OCI-LY3 (cell line): ENCODE measurements at regions not wholly inside any gene's neighbourhood (a gene's known extent, or its start where the extent isn't known, plus 50 kb on each side); places are given as distances from the start of the nearest gene placed in this dataset.

Experiments
- H2AFZ ChIP-seq: fragments of 200-600, 300-600 bp; shearing (Covaris generic); 2 replicates; pipeline ENCODE4 v1.6.0; 2014; ENCODE audit warnings: antibody characterized with exemption, low read depth, low read length
- H3K27ac ChIP-seq: fragments of 200-600, 300-600 bp; sonication (generic); 2 replicates; pipeline ENCODE4 v1.5.1; 2014; ENCODE audit warnings: mild to moderate bottlenecking, low read length, moderate library complexity, mixed read lengths
- H3K27me3 ChIP-seq: fragments of 200-600, 300-600 bp; sonication (generic); 2 replicates; pipeline ENCODE4 v1.6.1; 2014; ENCODE audit warnings: low read depth, low read length, mixed read lengths
- H3K36me3 ChIP-seq: fragments of 200-600, 300-600 bp; sonication (generic); replicated peaks from 2 replicates; pipeline ENCODE3; 2014; ENCODE audit warnings: low read depth, low read length, mixed read lengths
- H3K4me1 ChIP-seq: fragments of 300-600, 200-600 bp; sonication (generic); 2 replicates; pipeline ENCODE4 v1.6.1; 2014; ENCODE audit warnings: low read length, mixed read lengths
- H3K4me2 ChIP-seq: fragments of 200-600, 300-600 bp; sonication (generic); 2 replicates; pipeline ENCODE4 v1.6.1; 2014; ENCODE audit warnings: low read length, mixed read lengths
- H3K4me3 ChIP-seq: fragments of 300-600, 200-600 bp; sonication (generic); 2 replicates; pipeline ENCODE4 v1.5.1; 2014; ENCODE audit warnings: antibody characterized with exemption, mild to moderate bottlenecking, low read length, moderate library complexity
- H3K79me2 ChIP-seq: fragments of 300-600, 200-600 bp; shearing (Covaris generic); 2 replicates; pipeline ENCODE4 v1.6.1; 2014; ENCODE audit warnings: mild to moderate bottlenecking, low read length, mixed read lengths
- H3K9ac ChIP-seq: fragments of 300-600, 200-600 bp; shearing (Covaris generic); 2 replicates; pipeline ENCODE4 v1.6.0; 2014; ENCODE audit warnings: mild to moderate bottlenecking, low read length, moderate library complexity
- H3K9me3 ChIP-seq: fragments of 200-600, 300-600 bp; shearing (Covaris generic); 2 replicates; pipeline ENCODE4 v1.6.1; 2014; ENCODE audit warnings: low read length, mixed read lengths; ENCODE audit not compliant: insufficient read depth
- H4K20me1 ChIP-seq: fragments of 200-600, 300-600 bp; sonication (generic); 2 replicates; pipeline ENCODE4 v1.6.1; 2016; ENCODE audit warnings: low read length, mixed read lengths; ENCODE audit not compliant: insufficient read depth
- CTCF ChIP-seq: fragments of 200-600, 300-600 bp; sonication (generic); IDR thresholded peaks from 2 replicates; pipeline ENCODE4 v1.5.1; 2014; ENCODE audit warnings: antibody characterized with exemption, low read length, low read depth
- EZH2phosphoT487 ChIP-seq: fragments of 200-600 bp; shearing (Covaris generic); IDR thresholded peaks from 2 replicates; pipeline ENCODE4 v1.6.1; 2018; ENCODE audit warnings: antibody characterized with exemption, mixed run types, low read depth

- Histone ChIP-seq H3K27me3 (no peaks in the 10 kb centered on the region), H3K79me2 (peaks cover 56% of the 10 kb centered on the region), H3K9ac (no peak overlapping the region), H3K9me3 (no peaks in the 10 kb centered on the region), H4K20me1 (no peaks in the 10 kb centered on the region), H3K36me3 (peaks cover 68% of the 10 kb centered on the region), H3K4me3 (no peak overlapping the region), H3K27ac (0 out of 2 replicates have a peak overlapping the region, but pooled peaks have one; percentile 66), H3K4me1 (peaks cover 74% of the 10 kb centered on the region), H2AFZ (no peak overlapping the region), H3K4me2 (no peak overlapping the region)
- no peak for TF ChIP-seq EZH2phosphoT487
- TF ChIP-seq CTCF = no peak
Observed at GRCh38 chr10:77692782-77693181, 55.2 kb upstream of the KCNMA1 start.

GRCh38 chr10:77689339-77689738 lies 51.7 kb upstream of the KCNMA1 start:
- H3K9ac ChIP-seq = peak overlapping the region; percentile 66
- TF ChIP-seq EZH2phosphoT487 (no peak), CTCF (no peak)
- H3K4me1 ChIP-seq = peaks cover 94% of the 10 kb centered on the region
- H3K9me3 ChIP-seq = no peaks in the 10 kb centered on the region
- H2AFZ ChIP-seq = no peak overlapping the region
- H3K4me2 ChIP-seq = 0 out of 2 replicates have a peak overlapping the region, but pooled peaks have one; percentile 9
- H3K4me3 ChIP-seq = no peak overlapping the region
- H3K79me2 ChIP-seq = peaks cover 73% of the 10 kb centered on the region
- peak overlapping the region; percentile 100 for H3K27ac ChIP-seq
- peaks cover 57% of the 10 kb centered on the region for H3K36me3 ChIP-seq
- H4K20me1 ChIP-seq = no peaks in the 10 kb centered on the region
- no peaks in the 10 kb centered on the region for H3K27me3 ChIP-seq

GRCh38 chr10:77687621-77688020 lies 50.0 kb upstream of the KCNMA1 start:
- no peak overlapping the region for H3K4me3 ChIP-seq
- peaks cover 42% of the 10 kb centered on the region for H3K36me3 ChIP-seq
- peaks cover 67% of the 10 kb centered on the region for H3K79me2 ChIP-seq
- no peaks in the 10 kb centered on the region for H3K9me3 ChIP-seq
- H3K4me2 ChIP-seq = peak overlapping the region; percentile 20; the same call in 1 of the 2 replicates
- peak overlapping the region; percentile 66; the same call in 1 of the 2 replicates for H3K9ac ChIP-seq
- H4K20me1 ChIP-seq = no peaks in the 10 kb centered on the region
- peaks cover 93% of the 10 kb centered on the region for H3K4me1 ChIP-seq
- no peak overlapping the region for H2AFZ ChIP-seq
- no peaks in the 10 kb centered on the region for H3K27me3 ChIP-seq
- H3K27ac ChIP-seq = peak overlapping the region; percentile 100
- TF ChIP-seq CTCF (peak; percentile 31), EZH2phosphoT487 (no peak)
